Neutrophil (primary cell): ENCODE measurements at regions not wholly inside any gene's neighbourhood (a gene's known extent, or its start where the extent isn't known, plus 50 kb on each side); places are given as distances from the start of the nearest gene placed in this dataset.

ENCODE experiments used
- H3K27ac ChIP-seq: fragments of 200-600 bp; sonication (generic); 2 replicates; pipeline ENCODE4 v1.5.1; 2016; ENCODE audit warnings: mild to moderate bottlenecking, moderate library complexity
- H3K27me3 ChIP-seq: fragments of 200-600 bp; sonication (generic); 2 replicates; pipeline ENCODE4 v1.6.0; 2016; ENCODE audit warnings: mild to moderate bottlenecking
- H3K36me3 ChIP-seq: fragments of 200-600 bp; sonication (generic); 2 replicates; pipeline ENCODE4 v1.5.1; 2017
- H3K4me1 ChIP-seq, 2 experiments: fragments of 200-600 bp in 1 of 2; sonication (generic) in 1 of 2; 1 replicate in 1 of 2; 2 replicates in 1 of 2; pipeline versions ENCODE4 v1.5.1 to v1.6.1; 2013 to 2016; ENCODE audit warnings: low read depth in 1 of 2, low read length in 1 of 2, mild to moderate bottlenecking in 1 of 2, moderate library complexity in 1 of 2; ENCODE audit not compliant: control insufficient read depth in 1 of 2, insufficient read depth in 1 of 2
- H3K4me3 ChIP-seq, 2 experiments: fragments of 200-600 bp in 1 of 2; sonication (generic) in 1 of 2; 1 replicate in 1 of 2; 2 replicates in 1 of 2; pipeline ENCODE4 v1.5.1; 2013 to 2016; ENCODE audit warnings: low read depth in 1 of 2, low read length in 1 of 2, mild to moderate bottlenecking in 1 of 2, moderate library complexity in 1 of 2
- H3K9me3 ChIP-seq: fragments of 200-600 bp; sonication (generic); 2 replicates; pipeline ENCODE4 v1.5.1; 2016
- CTCF ChIP-seq: fragments of 200-600 bp; sonication (generic); IDR thresholded peaks from 2 replicates; pipeline ENCODE4 v1.5.1; 2016; ENCODE audit warnings: antibody characterized with exemption

- Histone ChIP-seq H3K36me3 (no peaks in the 10 kb centered on the region), H3K27ac (peak overlapping the region; percentile 64), H3K9me3 (no peaks in the 10 kb centered on the region), H3K4me1 (peaks cover 10 to 14% of the 10 kb centered on the region in 2 experiments), H3K27me3 (no peaks in the 10 kb centered on the region), H3K4me3 (peak overlapping the region in 1 of 2 experiments; percentile 40)
- no peak for TF ChIP-seq CTCF
Observed at GRCh38 chr17:14604591-14605266, 303.8 kb downstream of the HS3ST3B1 start.

GRCh38 chr17:14596224-14596623 lies 295.3 kb downstream of the HS3ST3B1 start:
- no peak overlapping the region for H3K4me3 ChIP-seq
- H3K36me3 ChIP-seq, result no peaks in the 10 kb centered on the region
- H3K4me1 ChIP-seq, result no peaks in the 10 kb centered on the region
- no peak overlapping the region for H3K27ac ChIP-seq
- no peak for TF ChIP-seq CTCF
- no peaks in the 10 kb centered on the region for H3K27me3 ChIP-seq
- H3K9me3 ChIP-seq, result no peaks in the 10 kb centered on the region

GRCh38 chr17:14595656-14596055 lies 294.8 kb downstream of the HS3ST3B1 start:
- no peak overlapping the region for H3K4me3 ChIP-seq
- H3K27ac ChIP-seq, result no peak overlapping the region
- no peaks in the 10 kb centered on the region for H3K4me1 ChIP-seq
- H3K36me3 ChIP-seq, result no peaks in the 10 kb centered on the region
- no peaks in the 10 kb centered on the region for H3K27me3 ChIP-seq
- no peak for TF ChIP-seq CTCF
- H3K9me3 ChIP-seq, result no peaks in the 10 kb centered on the region

GRCh38 chr17:14594690-14595089 lies 293.8 kb downstream of the HS3ST3B1 start:
- Histone ChIP-seq H3K4me1 (no peaks in the 10 kb centered on the region), H3K27me3 (no peaks in the 10 kb centered on the region), H3K27ac (no peak overlapping the region), H3K4me3 (no peak overlapping the region), H3K36me3 (no peaks in the 10 kb centered on the region), H3K9me3 (no peaks in the 10 kb centered on the region)
- no peak for TF ChIP-seq CTCF

- Histone ChIP-seq H3K9me3 (no peaks in the 10 kb centered on the region), H3K27me3 (no peaks in the 10 kb centered on the region), H3K4me3 (no peak overlapping the region), H3K27ac (no peak overlapping the region), H3K4me1 (no peaks in the 10 kb centered on the region), H3K36me3 (no peaks in the 10 kb centered on the region)
- no peak for TF ChIP-seq CTCF
Observed at GRCh38 chr17:14593956-14594355, 293.1 kb downstream of the HS3ST3B1 start.
